ENCODE measurements at regions not wholly inside any gene's neighbourhood (a gene's known extent, or its start where the extent isn't known, plus 50 kb on each side); places are given as distances from the start of the nearest gene placed in this dataset.

GRCh38 chr2:125264453-125264852 lies 1239.4 kb downstream of the CNTNAP5 start:
- H3K4me2 ChIP-seq (replicated peaks; ENCODE audit: extremely low read depth, low read length, poor library complexity, severe bottlenecking), result no peak overlapping the region
- H4K20me1 ChIP-seq (ENCODE audit: insufficient read depth, low read length), result no peaks in the 10 kb centered on the region
- no peaks in the 10 kb centered on the region for H3K79me2 ChIP-seq (ENCODE audit: insufficient read depth, low read length)
- Mint-ChIP-seq H3K4me3 (no peak overlapping the region), H3K27ac (no peak overlapping the region), H3K27me3 (ENCODE audit: low read depth in 3 of 3) (peaks cover 0 to 2% (median 0%) of the 10 kb centered on the region in 3 donors), H3K4me1 (no peaks in the 10 kb centered on the region), H3K36me3 (no peaks in the 10 kb centered on the region), H3K9me3 (peaks cover under 1 to 10% (median 5%) of the 10 kb centered on the region in 7 donors)
- peaks cover 5 to 6% of the 10 kb centered on the region in 2 donors for H3K9me3 ChIP-seq (replicated peaks in 1 of 2; ENCODE audit: control insufficient read depth in 1 of 2, insufficient read depth in 1 of 2, low read length in 2 of 2)
- H3K36me3 ChIP-seq (replicated peaks in 1 of 2; ENCODE audit: control insufficient read depth in 1 of 2, insufficient read depth in 2 of 2, low read length in 2 of 2), result no peaks in the 10 kb centered on the region
- no peak overlapping the region for H3K27ac ChIP-seq (ENCODE audit: low read depth in 1 of 2, low read length in 2 of 2)
- no peak for TF ChIP-seq CTCF (IDR thresholded peaks at IDR 0.05)
- intact Hi-C loops (cut with micrococcal nuclease), result no loop called here
- no peak overlapping the region for H3K4me3 ChIP-seq (replicated peaks in 1 of 3; ENCODE audit: low read depth in 2 of 3, low read length in 3 of 3)
- 100% methylated on average over 1 of the region's 1 CpG for WGBS (ENCODE audit: insufficient coverage)
- no peak overlapping the region for H3K9ac ChIP-seq (ENCODE audit: insufficient read depth, low read length, poor library complexity, severe bottlenecking)
- H3K4me1 ChIP-seq (ENCODE audit: control insufficient read depth in 1 of 2, insufficient read depth in 2 of 2, low read length in 2 of 2), result no peaks in the 10 kb centered on the region
- H3K27me3 ChIP-seq (ENCODE audit: control insufficient read depth in 2 of 2, insufficient read depth in 2 of 2, low read length in 2 of 2), result no peaks in the 10 kb centered on the region
- no peak for DNase-seq
- H2AFZ ChIP-seq (ENCODE audit: insufficient read depth, low read depth, low read length, poor library complexity, severe bottlenecking), result no peak overlapping the region

- Histone ChIP-seq H3K27me3 (ENCODE audit: control insufficient read depth in 2 of 2, insufficient read depth in 2 of 2, low read length in 2 of 2) (no peaks in the 10 kb centered on the region), H3K4me3 (replicated peaks in 1 of 3; ENCODE audit: low read depth in 2 of 3, low read length in 3 of 3) (no peak overlapping the region), H3K27ac (ENCODE audit: low read depth in 1 of 2, low read length in 2 of 2) (no peak overlapping the region), H3K36me3 (replicated peaks in 1 of 2; ENCODE audit: control insufficient read depth in 1 of 2, insufficient read depth in 2 of 2, low read length in 2 of 2) (no peaks in the 10 kb centered on the region), H3K9ac (ENCODE audit: insufficient read depth, low read length, poor library complexity, severe bottlenecking) (no peak overlapping the region), H3K4me2 (replicated peaks; ENCODE audit: extremely low read depth, low read length, poor library complexity, severe bottlenecking) (no peak overlapping the region), H4K20me1 (ENCODE audit: insufficient read depth, low read length) (no peaks in the 10 kb centered on the region), H3K4me1 (ENCODE audit: control insufficient read depth in 1 of 2, insufficient read depth in 2 of 2, low read length in 2 of 2) (no peaks in the 10 kb centered on the region), H3K79me2 (ENCODE audit: insufficient read depth, low read length) (no peaks in the 10 kb centered on the region), H3K9me3 (replicated peaks in 1 of 2; ENCODE audit: control insufficient read depth in 1 of 2, insufficient read depth in 1 of 2, low read length in 2 of 2) (no peaks in the 10 kb centered on the region), H2AFZ (ENCODE audit: insufficient read depth, low read depth, low read length, poor library complexity, severe bottlenecking) (no peak overlapping the region)
- no peak overlapping the region for H3K27ac Mint-ChIP-seq
- no peak for TF ChIP-seq CTCF (IDR thresholded peaks at IDR 0.05)
- no peaks in the 10 kb centered on the region for H3K4me1 Mint-ChIP-seq
- no peak for DNase-seq
- intact Hi-C loops (cut with micrococcal nuclease), result no loop called here
- no peak overlapping the region for H3K4me3 Mint-ChIP-seq
- no peaks in the 10 kb centered on the region for H3K36me3 Mint-ChIP-seq
- no peaks in the 10 kb centered on the region for H3K27me3 Mint-ChIP-seq (ENCODE audit: low read depth in 3 of 3)
- peaks cover 0 to 8% (median 4%) of the 10 kb centered on the region in 7 donors for H3K9me3 Mint-ChIP-seq
- no CpG with 5 or more reads among the region's 2 CpGs for WGBS (ENCODE audit: insufficient coverage)
Observed at GRCh38 chr2:125267683-125268082, 1242.6 kb downstream of the CNTNAP5 start.
